A549 (cell line): ENCODE measurements at regions not wholly inside any gene's neighbourhood (a gene's known extent, or its start where the extent isn't known, plus 50 kb on each side); places are given as distances from the start of the nearest gene placed in this dataset.

Source experiments
- ATAC-seq, 2 experiments: fragments of 200-7000 bp in 1 of 2; fragments of >200 bp in 1 of 2; cut with Nextera tagmentation in 1 of 2; cut with Tn5 transposase in 1 of 2; 3 replicates each; pipeline versions ENCODE4 v1.8.0 to v1.9.1; 2018 to 2020; ENCODE audit warnings: mild to moderate bottlenecking in 1 of 2, moderate library complexity in 1 of 2
- CTCF ChIA-PET: fragments of 300-600 bp; sonication (Branson Sonifier 250); formaldehyde crosslinking; extraction: SDS; loops from one replicate; lab custom pipeline; 2021; ENCODE audit warnings: antibody characterized with exemption, inconsistent platforms; lab: Yijun Ruan, JAX
- POLR2A ChIA-PET: fragments of 350-600 bp; formaldehyde crosslinking; extraction: SDS; loops from one replicate; lab custom pipeline; 2021; ENCODE audit warnings: antibody characterized with exemption, inconsistent platforms; lab: Yijun Ruan, JAX
- DNase-seq, 2 experiments: peaks; one replicate each; pipeline versions ENCODE4 v3.0.0 to v3.0.0-alpha.2; 2011 to 2016; ENCODE audit warnings: low read depth in 1 of 2, low spot score in 1 of 2
- FAIRE-seq: peaks from 2 replicates; lab custom pipeline; 2011; peaks lifted over from hg19 to GRCh38; lab: Jason Lieb, UNC
- H3K27ac ChIP-seq, 2 experiments: fragments of >200 bp; sonication (Bioruptor Twin); formaldehyde crosslinking; 3 replicates each; pipeline ENCODE4 v1.5.1; 2016 to 2017
- H3K4me1 ChIP-seq: fragments of >200 bp; sonication (Bioruptor Twin); formaldehyde crosslinking; 3 replicates; pipeline ENCODE4 v1.6.1; 2016
- H3K4me2 ChIP-seq: fragments of >200 bp; sonication (Bioruptor Twin); formaldehyde crosslinking; 3 replicates; pipeline ENCODE4 v1.6.1; 2016
- H3K4me3 ChIP-seq: fragments of >200 bp; sonication (Bioruptor Twin); formaldehyde crosslinking; 3 replicates; pipeline ENCODE4 v1.5.1; 2016
- H3K9me3 ChIP-seq: fragments of >200 bp; sonication (Bioruptor Twin); formaldehyde crosslinking; 3 replicates; pipeline ENCODE4 v1.6.1; 2016
- ATOH8 ChIP-seq: fragments of 250-450 bp; sonication (Bioruptor Pico); IDR thresholded peaks from 2 replicates; pipeline ENCODE4 v1.5.0; 2020; ENCODE audit warnings: low read depth, mild to moderate bottlenecking, moderate library complexity
- BCL3 ChIP-seq: fragments of >200 bp; sonication (Bioruptor Twin); formaldehyde crosslinking; IDR thresholded peaks from 3 replicates; pipeline ENCODE4 v1.6.1; 2016
- BHLHE40 ChIP-seq: IDR thresholded peaks from 2 replicates; pipeline ENCODE4 v1.6.1; 2012; ENCODE audit warnings: low read depth, low read length, inconsistent platforms
- CHD2 ChIP-seq: fragments of 150-350 bp; IDR thresholded peaks from 2 replicates; pipeline ENCODE4 v1.6.1; 2014; ENCODE audit warnings: low read length; ENCODE audit not compliant: partially characterized antibody
- CHD4 ChIP-seq: fragments of 200-600 bp; sonication (generic); IDR thresholded peaks from 2 replicates; pipeline ENCODE4 v1.6.1; 2016; ENCODE audit warnings: antibody characterized with exemption, mild to moderate bottlenecking, borderline replicate concordance
- CTCF ChIP-seq: fragments of >200 bp; sonication (Bioruptor Twin); formaldehyde crosslinking; IDR thresholded peaks from 3 replicates; pipeline ENCODE4 v1.5.1; 2016
- ESRRA ChIP-seq: fragments of 150-350 bp; IDR thresholded peaks from 2 replicates; pipeline ENCODE4 v1.6.1; 2014; ENCODE audit warnings: mild to moderate bottlenecking, low read length, borderline replicate concordance
- FOSB ChIP-seq: fragments of 250-450 bp; sonication (Bioruptor Pico); IDR thresholded peaks from 2 replicates; pipeline ENCODE4 v1.5.0; 2020; ENCODE audit warnings: mild to moderate bottlenecking, moderate library complexity
- FOSL2 ChIP-seq, 2 experiments: fragments of 450-650 bp in 1 of 2; fragments of >200 bp in 1 of 2; sonication (Bioruptor Twin) in 1 of 2; formaldehyde crosslinking; IDR thresholded peaks; 2 replicates each; pipeline versions ENCODE4 v1.5.0 to v1.6.1; 2016 to 2020; ENCODE audit warnings: mild to moderate bottlenecking in 1 of 2, moderate library complexity in 1 of 2
- GATA3 ChIP-seq: IDR thresholded peaks from 2 replicates; pipeline ENCODE4 v1.6.1; 2012; ENCODE audit warnings: borderline replicate concordance
- HDAC2 ChIP-seq: fragments of 200-600 bp; sonication (generic); IDR thresholded peaks from 2 replicates; pipeline ENCODE4 v1.6.1; 2016
- HOXB5 ChIP-seq: fragments of 250-450 bp; sonication (Bioruptor Pico); IDR thresholded peaks from 2 replicates; pipeline ENCODE4 v1.5.0; 2020; ENCODE audit warnings: mild to moderate bottlenecking, moderate library complexity
- JUNB ChIP-seq: fragments of >200 bp; sonication (Bioruptor Twin); formaldehyde crosslinking; IDR thresholded peaks from 2 replicates; pipeline ENCODE4 v1.6.1; 2016
- KDM5A ChIP-seq: fragments of 200-600 bp; sonication (generic); IDR thresholded peaks from 2 replicates; pipeline ENCODE4 v1.6.1; 2016; ENCODE audit warnings: antibody characterized with exemption, mild to moderate bottlenecking
- MAFK ChIP-seq: fragments of 450-650 bp; IDR thresholded peaks from 2 replicates; pipeline ENCODE4 v1.6.1; 2014; ENCODE audit not compliant: partially characterized antibody
- MAX ChIP-seq: IDR thresholded peaks from 2 replicates; pipeline ENCODE4 v1.6.1; 2012
- MYC ChIP-seq: IDR thresholded peaks from 2 replicates; pipeline ENCODE4 v1.6.1; 2012; ENCODE audit warnings: mild to moderate bottlenecking, inconsistent platforms, low read length, improper control_type of control experiment, borderline replicate concordance
- NR3C1 ChIP-seq: fragments of >200 bp; sonication (Bioruptor Twin); formaldehyde crosslinking; IDR thresholded peaks from 3 replicates; pipeline ENCODE4 v1.6.1; 2017
- POLR2AphosphoS2 ChIP-seq: conservative IDR thresholded peaks from 2 replicates; pipeline ENCODE4 v1.6.1; 2012; ENCODE audit warnings: low read length, improper control_type of control experiment, inconsistent platforms
- RAD21 ChIP-seq, 2 experiments: fragments of >200 bp in 1 of 2; sonication (Bioruptor Twin) in 1 of 2; formaldehyde crosslinking in 1 of 2; IDR thresholded peaks in 1 of 2; conservative IDR thresholded peaks in 1 of 2; 2 replicates in 1 of 2; 3 replicates in 1 of 2; pipeline ENCODE4 v1.6.1; 2012 to 2018; ENCODE audit warnings: inconsistent platforms in 1 of 2
- RCOR1 ChIP-seq: fragments of 150-350 bp; IDR thresholded peaks from 2 replicates; pipeline ENCODE4 v1.6.1; 2014; ENCODE audit warnings: antibody characterized with exemption, low read length, low read depth
- SREBF2 ChIP-seq: fragments of 450-650 bp; IDR thresholded peaks from 2 replicates; pipeline ENCODE4 v1.6.1; 2014; ENCODE audit warnings: mild to moderate bottlenecking, moderate library complexity
- TFCP2L1 ChIP-seq: fragments of 250-450 bp; sonication (Bioruptor Pico); IDR thresholded peaks from 2 replicates; pipeline ENCODE4 v1.5.0; 2021; ENCODE audit warnings: mild to moderate bottlenecking
- ZC3H11A ChIP-seq: fragments of 450-650 bp; IDR thresholded peaks from 2 replicates; pipeline ENCODE4 v1.6.1; 2014; ENCODE audit warnings: antibody characterized with exemption, mild to moderate bottlenecking
- ZFP36 ChIP-seq: fragments of 450-650 bp; IDR thresholded peaks from 2 replicates; pipeline ENCODE4 v1.6.1; 2014; ENCODE audit warnings: borderline replicate concordance; ENCODE audit not compliant: partially characterized antibody
- WGBS: methylation state at CpG from one replicate; pipeline ENCODE4 v1.1.6; 2017; ENCODE audit errors: missing lambda C conversion rate; 5-methylcytosine and 5-hydroxymethylcytosine counted together

GRCh38 chr4:107215222-107215621, 179.1 kb upstream of the DKK2 start:
- DNase-seq (no peak), ATAC-seq (no peak), FAIRE-seq (no peak)
- 50% methylated on average over 1 of the region's 1 CpG for WGBS
- no peaks in the 10 kb centered on the region for H3K9me3 ChIP-seq
- POLR2A ChIA-PET = no interaction called here
- CTCF ChIA-PET = no interaction called here
- H3K4me1 ChIP-seq = no peaks in the 10 kb centered on the region
- H3K27ac ChIP-seq = no peak overlapping the region
- no peak overlapping the region for H3K4me3 ChIP-seq
- no peak overlapping the region for H3K4me2 ChIP-seq
- no peak for TF ChIP-seq ZFP36
- TF ChIP-seq JUNB = no peak
- no peak for TF ChIP-seq HOXB5 (CRISPR knock-in tag)
- no peak for TF ChIP-seq FOSL2 (IDR thresholded peaks at IDR 0.05)
- no peak for TF ChIP-seq FOSL2 (CRISPR knock-in tag; IDR thresholded peaks at IDR 0.05)
- TF ChIP-seq HDAC2 = no peak
- no peak for TF ChIP-seq CHD4
- TF ChIP-seq MAFK = no peak
- no peak for TF ChIP-seq KDM5A
- TF ChIP-seq MYC = no peak
- TF ChIP-seq BHLHE40 = no peak
- TF ChIP-seq ESRRA = no peak
- no peak for TF ChIP-seq MAX
- no peak for TF ChIP-seq GATA3
- TF ChIP-seq POLR2AphosphoS2 = no peak
- no peak for TF ChIP-seq BCL3
- no peak for TF ChIP-seq RAD21 (conservative IDR thresholded peaks at IDR 0.05 in 1 of 2, IDR thresholded peaks at IDR 0.05 in 1 of 2)
- TF ChIP-seq TFCP2L1 (CRISPR knock-in tag) = no peak
- TF ChIP-seq NR3C1 = no peak

- ChIA-PET POLR2A (no interaction called here), CTCF (no interaction called here)
- no peak for TF ChIP-seq FOSB (CRISPR knock-in tag)
- TF ChIP-seq CHD4 = no peak
- no peak for TF ChIP-seq ESRRA
- TF ChIP-seq HOXB5 (CRISPR knock-in tag) = no peak
- no peak for TF ChIP-seq RCOR1
- no peak for TF ChIP-seq CHD2
- no peak for TF ChIP-seq ZC3H11A
- no peak for TF ChIP-seq CTCF
- no peak for TF ChIP-seq POLR2AphosphoS2
- no peak for TF ChIP-seq SREBF2
- no peak for TF ChIP-seq ATOH8 (CRISPR knock-in tag)
- TF ChIP-seq, all 56 proteins: peak for 0
Observed at GRCh38 chr4:107213880-107214279, 177.8 kb upstream of the DKK2 start.

More at GRCh38 chr4:107213880-107214279, 177.8 kb upstream of the DKK2 start:
- no peaks in the 10 kb centered on the region for H3K4me1 ChIP-seq
- H3K27ac ChIP-seq = no peak overlapping the region
- no peak overlapping the region for H3K4me2 ChIP-seq
- no peaks in the 10 kb centered on the region for H3K9me3 ChIP-seq
- DNase-seq (no peak), FAIRE-seq (no peak), ATAC-seq (no peak)
- WGBS = 45% methylated on average over 2 of the region's 2 CpGs
- H3K4me3 ChIP-seq = no peak overlapping the region
